GM21526 (cell line): ENCODE measurements at regions not wholly inside any gene's neighbourhood (a gene's known extent, or its start where the extent isn't known, plus 50 kb on each side); places are given as distances from the start of the nearest gene placed in this dataset.
"Not testable (repeated sequence)": the region's sequence is repeated elsewhere in the genome, so short reads cannot be mapped to it uniquely, and the experiment has no call there.

Experiments used
- ATAC-seq: cut with Tn5 transposase; IDR thresholded peaks from one replicate; pipeline ENCODE4 v1.9.1; 2021; ENCODE audit warnings: moderate library complexity; ENCODE audit not compliant: unreplicated experiment, low FRiP score

- ATAC-seq: no peak
Observed at GRCh38 chr9:86508208-86508903, 154.1 kb upstream of the TUT7 start.

DNA sequence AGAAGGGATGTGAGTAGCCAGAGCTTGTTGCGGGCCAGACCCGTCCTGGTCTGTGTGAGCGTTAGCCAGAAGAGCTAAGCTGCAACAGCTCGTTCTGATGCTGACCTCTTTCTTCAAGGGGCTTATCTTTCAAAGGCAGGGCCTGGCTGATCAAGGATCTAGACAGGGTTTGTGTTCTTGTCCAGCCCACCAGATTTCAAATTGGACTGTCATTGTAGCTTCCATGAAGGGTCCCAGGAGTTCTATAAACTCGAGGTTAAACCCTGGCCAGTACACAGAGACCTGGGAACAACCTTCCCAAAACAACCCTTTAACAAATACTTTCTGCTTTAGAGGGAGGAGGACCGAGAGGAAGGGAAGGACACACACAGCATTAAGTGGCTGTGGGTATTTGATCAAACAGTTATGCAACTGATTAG, 153.0 kb upstream of the TUT7 start:
- no peak for ATAC-seq

GRCh38 chr9:86503942-86504341, 149.7 kb upstream of the TUT7 start:
- ATAC-seq: no peak

DNA sequence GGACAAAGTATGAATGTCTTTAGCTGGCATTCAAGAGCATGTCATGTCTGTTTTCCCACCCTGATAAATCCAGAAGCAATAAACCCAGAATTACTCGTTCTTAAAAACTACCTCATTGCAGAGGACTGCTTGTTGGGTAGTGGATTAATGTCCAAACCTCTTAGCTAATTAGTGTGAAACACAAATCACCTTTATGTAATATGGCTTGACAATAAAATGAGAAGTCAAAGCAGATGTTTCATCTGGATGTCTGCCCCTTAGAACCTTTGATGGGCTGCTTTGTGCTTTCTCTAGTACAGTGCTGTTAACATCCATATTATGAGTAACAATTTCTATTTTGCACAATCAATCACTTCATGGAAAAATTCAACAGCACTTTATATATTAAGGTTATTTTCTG, 149.1 kb upstream of the TUT7 start:
- ATAC-seq: no peak

GRCh38 chr9:86500667-86501435, 146.6 kb upstream of the TUT7 start:
- no peak for ATAC-seq

- no peak for ATAC-seq
Observed at GRCh38 chr9:86500031-86500430, 145.8 kb upstream of the TUT7 start.

GRCh38 chr9:86494644-86495111, 140.5 kb upstream of the TUT7 start:
- no peak for ATAC-seq

DNA sequence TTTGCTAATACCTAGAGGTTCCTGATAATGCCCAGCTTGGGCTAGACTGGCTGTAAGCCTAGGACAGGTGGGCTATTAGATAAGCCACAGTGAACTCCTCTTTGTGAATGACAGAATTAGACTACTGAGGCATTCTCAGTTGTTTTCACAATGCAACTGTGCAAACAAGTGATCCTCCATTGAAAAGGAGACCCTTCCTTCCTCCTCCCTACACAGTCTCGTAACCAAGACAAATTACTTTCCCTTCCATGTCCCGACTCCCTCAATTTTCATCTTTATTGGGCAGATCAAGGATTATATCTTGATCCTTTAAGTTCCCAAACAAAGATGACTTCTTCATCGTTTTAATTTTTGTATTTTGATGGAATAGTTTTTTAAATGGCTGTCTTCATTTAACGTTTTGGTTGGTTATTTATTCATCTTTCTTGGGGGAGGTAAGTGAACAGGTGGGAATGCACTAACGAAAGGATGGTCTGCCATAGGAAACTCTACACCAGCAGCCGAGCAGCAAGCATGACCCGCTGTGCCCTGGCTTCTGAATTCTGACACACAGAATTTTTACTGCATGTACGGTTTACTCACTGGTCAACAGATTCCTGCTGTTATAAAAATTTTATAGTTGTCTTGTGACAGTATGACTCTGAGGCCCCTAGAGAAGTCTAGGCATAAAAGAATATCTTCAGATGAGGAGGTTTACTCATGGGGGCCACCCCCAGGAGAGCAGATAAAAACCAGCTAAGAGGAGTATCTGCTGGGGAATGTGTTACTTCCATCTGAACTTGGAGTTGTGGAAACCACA, 137.5 kb upstream of the TUT7 start:
- ATAC-seq: no peak

- ATAC-seq: no peak
Observed at GRCh38 chr9:86488794-86489193, 134.6 kb upstream of the TUT7 start.

- no peak for ATAC-seq
Observed at GRCh38 chr9:86488345-86488744, 134.1 kb upstream of the TUT7 start.

DNA sequence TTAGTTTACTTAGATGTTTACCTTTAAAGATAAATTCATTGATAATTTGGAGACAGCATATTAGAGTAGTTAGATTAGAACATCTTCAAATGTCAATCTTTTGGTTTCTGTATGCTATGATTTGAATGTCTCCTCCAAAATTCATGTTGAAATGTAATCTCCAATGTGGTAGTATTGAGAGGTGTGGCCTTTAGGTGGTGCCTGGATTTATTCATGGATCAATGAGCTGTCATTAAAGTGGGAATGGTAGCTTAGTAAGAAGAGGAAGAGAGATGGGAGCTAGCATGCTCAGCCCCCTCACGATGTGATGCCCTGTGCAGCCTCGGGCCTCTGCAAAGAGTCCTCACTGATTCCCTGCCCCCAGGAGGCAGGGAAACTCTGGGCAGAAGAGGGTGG, 133.6 kb upstream of the TUT7 start:
- no peak for ATAC-seq

DNA sequence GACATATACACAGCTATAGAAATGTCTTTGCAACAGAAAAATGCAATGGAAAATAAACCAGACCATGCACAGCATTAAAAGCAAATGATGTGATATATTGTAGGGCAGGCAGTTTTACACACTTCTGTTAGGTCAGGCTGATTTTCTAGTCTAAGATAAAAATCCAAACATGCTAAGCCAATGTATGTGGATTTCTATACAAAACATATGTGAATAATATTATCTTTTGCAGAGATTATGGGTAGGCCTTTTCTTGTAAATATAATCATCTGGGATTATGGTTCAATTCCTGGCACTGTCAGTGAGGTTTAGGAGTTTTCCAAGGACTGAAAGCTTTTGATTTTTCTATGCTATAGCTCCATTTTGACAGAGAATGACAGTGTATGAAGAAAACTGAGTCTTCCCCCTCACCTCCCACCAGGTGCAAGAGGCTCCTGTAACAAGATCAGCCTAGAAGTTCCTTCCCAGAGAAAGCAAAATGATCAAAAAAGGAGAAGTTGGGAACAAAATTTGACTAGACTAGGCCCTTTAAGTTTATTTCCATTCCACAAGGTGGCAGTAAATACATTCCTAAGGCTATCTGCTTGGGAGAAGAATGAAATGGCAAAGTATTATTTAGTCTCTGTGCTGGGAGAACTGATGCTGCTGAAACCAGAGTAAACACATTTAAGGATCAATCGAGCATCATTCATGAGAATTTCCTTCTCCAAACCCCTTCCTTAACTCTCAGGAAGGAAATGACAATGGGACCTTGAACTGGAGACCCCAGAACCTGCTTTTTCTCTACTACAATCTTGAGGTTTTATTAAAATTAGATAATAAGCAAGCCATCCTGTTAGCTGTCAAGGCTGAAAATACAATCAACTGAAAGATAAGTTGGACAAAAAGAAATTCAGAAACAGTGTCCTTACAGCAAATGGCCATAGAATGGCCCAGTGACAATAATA, 133.0 kb upstream of the TUT7 start:
- ATAC-seq: no peak

- no peak for ATAC-seq
Observed at GRCh38 chr9:86485359-86485758, 131.1 kb upstream of the TUT7 start.

DNA sequence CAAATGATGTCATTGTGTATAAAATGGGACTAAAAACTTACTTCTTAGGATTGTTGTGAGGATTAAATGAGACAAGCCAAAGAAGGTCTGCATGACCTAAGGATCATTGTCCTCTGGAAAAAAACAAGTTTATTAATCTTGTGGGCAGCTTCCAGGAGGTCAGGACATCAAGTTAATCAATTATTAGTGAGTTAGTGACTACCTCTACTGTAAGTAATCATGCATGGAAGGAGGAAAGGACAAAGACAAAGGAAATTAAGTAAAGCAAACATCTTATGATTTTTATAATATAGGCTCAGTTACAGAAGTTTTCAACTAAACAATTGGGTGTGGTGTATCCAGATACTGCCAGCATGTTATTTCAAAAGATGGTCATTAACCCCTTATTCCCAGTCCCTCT, 129.3 kb upstream of the TUT7 start:
- ATAC-seq: no peak

GRCh38 chr9:86481466-86481865, 127.3 kb upstream of the TUT7 start:
- ATAC-seq: no peak

DNA sequence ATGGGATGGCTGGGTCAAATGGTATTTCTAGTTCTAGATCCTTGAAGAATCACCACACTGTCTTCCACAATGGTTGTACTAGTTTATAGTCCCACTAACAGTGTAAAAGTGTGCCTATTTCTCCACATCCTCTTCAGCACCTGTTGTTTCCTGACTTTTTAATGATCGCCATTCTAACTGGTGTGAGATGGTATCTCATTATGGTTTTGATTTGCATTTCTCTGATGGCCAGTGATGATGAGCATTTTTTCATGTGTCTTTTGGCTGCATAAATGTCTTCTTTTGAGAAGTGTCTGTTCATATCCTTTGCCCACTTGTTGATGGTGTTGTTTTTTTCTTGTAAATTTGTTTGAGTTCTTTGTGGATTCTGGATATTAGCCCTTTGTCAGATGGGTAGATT, 121.0 kb upstream of the TUT7 start:
- not testable (repeated sequence) for ATAC-seq

DNA sequence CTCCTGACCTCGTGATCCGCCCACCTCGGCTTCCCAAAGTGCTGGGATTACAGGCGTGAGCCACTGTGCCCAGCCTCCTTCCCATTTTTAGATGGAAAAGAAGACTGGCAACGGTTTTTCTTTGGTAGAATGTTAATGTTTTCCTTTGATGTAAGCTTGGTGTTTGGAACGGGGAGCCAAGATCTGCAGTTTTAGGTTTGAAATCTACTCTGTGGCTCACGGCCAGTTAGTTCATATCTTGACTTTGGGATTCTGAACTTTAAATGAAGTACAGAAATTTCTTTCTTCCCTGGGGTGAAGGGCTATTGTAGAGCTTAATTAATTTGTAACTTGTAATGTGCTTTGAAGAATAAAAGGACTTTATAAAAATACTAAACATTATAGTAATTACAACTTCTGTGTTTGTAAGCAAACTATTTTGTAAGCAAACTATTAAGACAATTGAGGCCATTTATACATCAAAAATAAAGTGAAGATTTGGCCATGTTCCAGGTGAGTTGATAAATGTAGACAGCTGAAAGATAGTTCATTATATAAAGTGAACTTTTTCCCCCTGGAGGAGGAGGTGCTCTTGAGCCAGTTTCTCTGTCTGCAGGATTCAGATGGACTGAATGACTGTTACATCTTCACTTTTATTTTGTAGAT, 117.1 kb upstream of the TUT7 start:
- ATAC-seq: no peak

DNA sequence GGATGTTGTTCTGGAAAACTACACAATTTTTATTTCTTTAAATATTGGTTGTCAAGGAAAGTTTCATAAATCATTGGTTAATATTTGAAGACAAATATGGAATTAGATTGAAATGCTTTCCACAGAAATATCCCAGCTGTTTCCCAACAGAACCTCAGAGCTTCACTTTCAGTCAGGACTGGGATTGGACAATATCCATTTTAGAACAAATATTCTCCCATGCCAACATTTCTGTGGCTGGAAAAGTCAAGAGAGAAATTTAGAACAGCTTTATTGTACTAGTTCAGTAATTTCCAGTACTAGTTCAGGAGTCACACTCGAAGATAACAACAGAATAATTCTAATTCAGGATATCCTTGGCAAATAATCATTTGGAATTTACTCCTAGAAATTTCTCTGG, 116.1 kb upstream of the TUT7 start:
- ATAC-seq: no peak

GRCh38 chr9:86469476-86470250, 115.5 kb upstream of the TUT7 start:
- ATAC-seq: no peak
